T-helper 2 cell (primary cell): ENCODE measurements at regions not wholly inside any gene's neighbourhood (a gene's known extent, or its start where the extent isn't known, plus 50 kb on each side); places are given as distances from the start of the nearest gene placed in this dataset.
"Not testable (repeated sequence)": the region's sequence is repeated elsewhere in the genome, so short reads cannot be mapped to it uniquely, and the experiment has no call there.

Source experiments
- DNase-seq, 5 experiments: peaks; one replicate each; pipeline versions ENCODE4 v3.0.0 to v3.0.0-alpha.2; 2012 to 2022

DNA sequence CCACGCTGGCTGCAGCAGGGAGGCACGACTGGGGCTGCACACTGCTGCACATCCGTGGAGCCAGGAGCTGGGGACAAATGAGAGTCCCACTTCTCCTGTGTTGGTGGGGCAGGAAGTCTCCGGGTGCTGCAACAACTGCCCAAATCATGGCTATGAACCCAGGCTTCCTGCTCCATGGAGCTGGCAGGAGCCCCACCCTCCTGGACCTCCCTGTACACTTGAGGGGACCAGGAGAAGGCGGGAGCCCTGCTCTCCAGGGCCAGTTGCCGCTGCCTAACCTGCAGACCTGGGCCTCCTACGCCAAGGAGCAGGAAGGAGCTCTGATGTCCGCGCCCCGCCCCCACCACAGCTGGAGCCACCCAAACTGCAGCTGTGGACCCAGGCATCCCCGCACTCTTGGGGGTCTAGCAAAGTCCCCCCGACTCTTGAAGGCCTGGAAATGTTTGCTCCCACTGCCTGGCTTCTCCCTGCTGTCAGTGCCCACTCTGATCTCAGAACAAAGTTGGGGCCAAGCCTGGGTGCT lies 752.1 kb upstream of the PCDH20 start:
- no peak for DNase-seq

DNA sequence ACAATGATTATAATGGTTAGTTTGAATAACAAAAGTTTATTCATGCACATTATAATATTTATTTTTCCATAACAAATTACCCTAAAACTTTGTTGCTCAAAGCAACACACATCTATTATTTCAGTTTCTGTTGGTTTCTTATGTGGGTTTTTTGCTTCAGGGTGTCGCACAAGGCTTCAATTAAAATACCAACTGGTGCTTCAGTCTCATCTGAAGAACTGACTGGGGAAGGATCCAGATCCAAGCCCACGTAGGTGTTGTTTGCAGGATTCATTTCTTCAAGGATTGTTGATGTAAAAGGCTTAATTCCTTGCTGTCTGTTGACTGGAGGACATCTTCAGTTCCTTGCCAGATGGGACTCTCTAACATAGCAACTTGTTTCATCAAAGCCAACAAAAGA lies 747.2 kb upstream of the PCDH20 start:
- no peak for DNase-seq

DNA sequence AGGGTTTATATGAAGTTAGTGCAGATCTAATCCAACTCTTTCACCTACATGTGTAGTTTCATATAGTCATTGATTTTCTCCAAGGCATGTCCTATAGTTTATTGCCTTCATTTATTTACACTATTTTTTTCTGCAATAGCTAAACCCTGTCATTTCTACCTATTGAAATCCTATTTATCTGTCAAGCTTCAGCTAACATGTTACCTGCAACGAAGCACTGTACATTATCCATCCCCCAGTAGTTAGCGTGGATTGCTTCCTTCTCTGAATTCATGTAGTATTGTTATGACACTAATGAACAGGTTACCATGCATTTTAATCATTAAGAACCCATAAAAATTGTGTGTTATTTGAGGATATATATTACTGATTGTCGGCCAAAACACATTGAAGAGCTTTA lies 742.9 kb upstream of the PCDH20 start:
- no peak for DNase-seq

DNA sequence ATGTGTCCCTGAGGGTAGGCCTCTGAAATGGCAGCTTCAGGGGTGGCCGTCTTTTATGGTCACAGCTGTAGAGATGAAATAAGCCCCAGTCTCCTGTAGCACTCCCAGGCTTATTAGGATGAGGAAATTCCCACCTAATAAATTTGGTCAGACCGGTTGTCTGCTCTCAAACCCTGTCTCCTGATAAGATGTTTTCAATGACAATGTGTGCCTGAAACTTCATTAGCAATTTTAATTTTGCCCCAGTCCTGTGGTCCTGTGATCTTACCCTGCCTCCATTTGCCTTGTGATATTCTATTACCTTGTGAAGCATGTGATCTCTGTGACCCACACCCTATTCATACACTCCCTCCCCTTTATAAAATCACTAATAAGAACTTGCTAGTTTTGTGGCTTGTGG lies 736.1 kb upstream of the PCDH20 start:
- not testable (repeated sequence) for DNase-seq

DNA sequence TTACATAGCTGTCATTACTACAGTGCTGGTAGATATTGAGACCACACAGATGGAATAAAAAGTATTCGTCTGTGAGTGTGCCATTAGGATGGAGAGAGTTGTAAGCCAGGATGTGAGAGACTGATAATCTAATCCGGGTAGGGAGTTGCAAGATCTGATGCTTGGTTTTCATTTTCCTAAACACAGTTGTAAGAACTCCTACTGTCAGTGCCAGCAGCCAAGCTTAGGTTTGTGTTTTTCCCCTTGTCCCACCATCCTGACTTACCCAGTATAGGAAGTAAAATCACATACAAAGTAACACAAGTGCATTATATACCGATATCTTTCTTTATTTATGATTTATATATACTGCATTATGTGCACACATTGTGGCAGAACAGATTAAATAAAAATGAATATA lies 726.4 kb upstream of the PCDH20 start:
- DNase-seq: no peak

DNA sequence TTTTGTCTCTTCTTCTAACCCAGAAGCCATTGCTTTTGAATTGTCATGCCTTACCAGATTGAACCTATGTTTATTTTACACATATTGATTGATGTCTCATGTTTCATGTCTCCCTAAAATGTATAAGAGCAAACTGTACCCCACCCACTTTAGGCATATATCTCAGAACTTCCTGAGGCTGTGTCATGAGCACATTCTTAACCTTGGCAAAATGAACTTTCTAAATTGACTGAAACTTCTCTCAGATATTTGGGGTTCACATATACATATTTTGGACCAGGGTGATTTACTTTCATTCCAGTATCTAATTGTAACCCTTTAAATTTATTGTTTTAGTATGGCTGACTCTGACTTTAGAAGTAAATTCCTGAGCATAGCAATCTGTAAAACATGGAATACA lies 723.9 kb upstream of the PCDH20 start:
- DNase-seq: no peak

DNA sequence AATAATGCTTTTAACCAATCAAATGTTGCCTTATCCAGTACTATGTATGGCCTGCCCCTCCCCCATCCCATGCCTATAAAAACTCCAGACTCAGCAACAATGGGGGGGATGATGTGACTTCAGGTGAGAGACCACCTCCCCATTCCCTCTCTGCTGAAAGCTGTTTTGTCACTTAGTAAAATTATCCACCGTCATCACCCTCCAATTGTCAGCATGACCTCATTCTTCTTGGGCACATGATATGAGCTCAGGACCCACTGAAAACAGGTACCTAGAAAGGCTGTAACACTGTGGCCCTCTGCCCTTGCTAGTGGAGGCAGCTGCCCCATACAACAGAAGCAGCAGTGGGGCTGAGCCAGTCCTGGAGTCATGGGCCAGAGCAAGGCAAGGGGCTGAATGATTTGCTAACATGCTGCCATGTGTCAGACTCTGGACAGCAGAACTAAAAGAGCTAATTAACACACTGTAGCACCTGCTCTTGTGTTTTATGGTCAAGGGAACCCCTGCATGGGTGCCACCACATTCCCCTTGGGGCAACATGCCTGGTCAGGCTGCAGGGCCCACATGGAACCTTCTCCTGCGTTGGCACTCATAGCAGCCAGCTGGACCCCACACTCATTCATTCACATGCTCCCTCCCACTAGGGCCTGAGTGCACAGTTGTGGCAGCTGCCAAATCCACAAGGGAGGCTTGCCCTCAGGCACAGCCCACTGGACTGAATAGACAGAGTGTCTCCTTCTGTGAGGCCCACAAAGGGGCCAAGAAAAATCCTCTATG lies 722.2 kb upstream of the PCDH20 start:
- no peak for DNase-seq

DNA sequence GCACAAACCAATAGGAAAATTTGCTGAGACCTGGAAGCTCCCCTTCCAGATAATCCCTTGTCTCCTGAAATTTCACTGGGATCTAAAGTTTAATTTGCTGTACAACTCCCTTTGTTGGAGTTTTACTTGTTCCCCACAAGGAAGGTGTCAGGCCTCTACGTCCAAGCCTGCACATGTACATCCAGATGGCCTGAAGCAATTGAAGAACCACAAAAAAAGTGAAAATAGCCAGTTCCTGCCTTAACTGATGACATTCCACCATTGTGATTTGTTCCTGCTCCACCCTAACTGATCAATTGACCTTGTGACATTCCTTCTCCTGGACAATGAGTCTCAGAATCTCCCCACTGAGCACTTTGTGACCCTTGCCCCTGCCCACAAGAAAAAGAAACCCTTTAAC lies 716.0 kb upstream of the PCDH20 start:
- no peak for DNase-seq

DNA sequence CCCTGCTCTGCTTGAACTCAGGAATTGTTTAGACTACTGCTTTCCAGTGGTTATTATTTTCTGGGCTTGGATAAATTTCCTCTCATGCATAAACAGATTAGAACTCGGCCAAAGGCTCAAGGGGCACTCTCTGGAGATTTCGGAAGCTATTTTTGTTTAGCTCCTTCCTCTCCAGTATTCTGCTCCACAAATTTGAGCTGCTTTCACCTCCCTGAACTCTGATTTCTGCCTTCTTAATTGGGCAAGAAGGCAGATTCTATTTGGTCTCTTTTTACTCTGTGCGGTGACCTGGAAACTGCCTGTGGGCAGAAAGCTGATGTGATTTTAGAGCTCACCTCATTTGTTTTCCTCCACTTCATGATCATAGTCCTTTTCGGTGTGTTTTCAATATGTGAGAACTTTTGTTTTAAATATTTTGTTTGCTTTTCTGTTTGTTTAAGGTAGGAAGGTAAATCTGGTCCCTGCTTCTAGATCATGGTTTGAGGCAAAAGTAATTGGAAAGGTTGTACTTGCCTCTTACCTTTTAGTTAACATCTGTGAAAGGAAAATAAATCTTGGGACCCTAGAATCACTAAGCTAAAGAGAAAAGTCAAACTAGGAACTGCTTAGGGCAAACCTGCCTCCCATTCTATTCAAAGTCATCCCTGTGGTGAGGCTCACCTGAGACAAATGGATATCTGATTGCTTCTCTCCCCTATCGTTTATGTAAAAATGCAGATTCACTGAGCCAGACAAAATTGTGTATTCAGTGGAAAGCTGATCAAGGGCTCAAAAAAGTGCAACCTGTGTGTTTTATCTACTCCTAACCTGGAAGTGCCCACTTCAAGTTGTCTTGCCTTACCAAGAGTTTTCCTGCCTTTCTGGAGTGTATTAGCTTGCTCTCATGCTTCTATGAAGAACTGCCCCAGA lies 714.7 kb upstream of the PCDH20 start:
- no peak for DNase-seq

DNA sequence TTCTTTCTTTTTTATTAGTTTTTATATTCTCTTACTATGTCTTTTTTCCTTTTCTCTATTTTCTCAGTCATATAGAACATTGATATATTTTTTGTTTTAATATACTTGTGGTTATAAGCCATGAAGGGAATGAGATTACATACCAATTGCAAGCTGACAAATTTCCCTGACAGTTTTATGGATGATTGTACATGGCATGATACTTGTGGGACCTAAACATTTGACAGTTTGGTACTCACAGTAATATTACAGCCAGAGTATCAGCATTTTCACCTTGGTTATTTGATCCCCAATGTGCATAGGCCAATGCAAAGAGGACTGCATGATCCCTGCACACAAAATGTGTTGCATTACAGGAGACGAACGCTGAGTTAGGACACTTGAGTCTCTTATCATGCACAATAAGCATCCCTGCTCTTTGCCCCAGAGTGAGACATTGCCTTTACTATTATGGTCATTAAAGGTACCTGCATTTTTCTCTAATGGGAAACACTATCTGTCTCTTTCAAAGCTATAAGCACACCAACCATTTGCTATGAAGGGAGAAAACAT lies 713.4 kb upstream of the PCDH20 start:
- DNase-seq: no peak

DNA sequence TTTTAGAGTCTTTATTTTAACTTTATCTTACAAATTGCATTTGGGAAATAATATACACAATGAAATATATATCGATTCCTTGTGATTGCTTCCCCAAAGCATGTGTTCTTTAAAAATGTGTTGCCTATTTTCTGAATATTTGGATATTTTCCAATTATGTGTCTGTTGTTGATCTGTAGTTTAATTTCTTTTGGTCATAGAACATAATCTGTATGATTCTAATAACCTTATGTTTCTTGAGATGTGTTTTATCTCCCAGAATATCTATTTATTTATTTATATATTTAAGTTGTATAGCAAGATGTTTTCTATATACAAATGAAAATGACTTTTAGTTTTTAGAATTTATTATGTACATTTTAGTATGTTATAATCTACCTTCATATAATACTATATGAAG lies 710.8 kb upstream of the PCDH20 start:
- DNase-seq: no peak

DNA sequence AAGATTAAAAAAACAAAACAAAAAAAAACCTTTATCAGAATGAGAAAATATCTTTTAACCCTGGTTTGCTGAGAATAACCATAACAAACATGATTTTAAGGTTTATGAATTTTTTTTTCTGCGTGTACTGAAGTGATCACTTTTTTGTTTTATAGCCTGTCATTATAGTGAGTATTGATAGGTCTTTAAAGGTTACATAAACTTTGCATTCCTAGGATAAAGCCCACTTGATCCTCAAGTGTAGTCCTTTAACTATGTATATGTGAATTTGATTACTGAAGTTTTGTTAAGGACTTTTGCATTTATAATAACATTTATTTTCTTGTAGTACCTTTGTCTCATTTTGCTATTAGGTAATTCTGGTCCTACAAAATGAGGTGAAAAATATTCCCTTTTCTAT lies 709.8 kb upstream of the PCDH20 start:
- DNase-seq: no peak

DNA sequence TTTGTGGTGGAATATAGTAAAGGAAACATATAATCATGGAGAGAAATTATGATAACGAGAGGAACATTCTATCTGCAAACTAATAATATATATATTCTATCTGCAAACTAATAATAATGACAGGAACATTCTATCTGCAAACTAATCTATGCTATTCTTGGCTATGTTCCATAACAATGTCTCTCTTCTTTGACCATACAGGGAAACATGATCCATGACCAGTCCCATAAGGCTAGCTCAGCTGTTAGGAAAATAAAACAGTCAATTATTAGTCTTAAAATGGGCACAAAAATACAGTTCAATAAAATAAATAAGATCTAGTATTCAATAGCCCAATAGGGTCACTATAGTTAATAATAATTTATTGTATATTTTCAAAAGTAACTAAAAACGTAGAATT lies 707.8 kb upstream of the PCDH20 start:
- DNase-seq: no peak

DNA sequence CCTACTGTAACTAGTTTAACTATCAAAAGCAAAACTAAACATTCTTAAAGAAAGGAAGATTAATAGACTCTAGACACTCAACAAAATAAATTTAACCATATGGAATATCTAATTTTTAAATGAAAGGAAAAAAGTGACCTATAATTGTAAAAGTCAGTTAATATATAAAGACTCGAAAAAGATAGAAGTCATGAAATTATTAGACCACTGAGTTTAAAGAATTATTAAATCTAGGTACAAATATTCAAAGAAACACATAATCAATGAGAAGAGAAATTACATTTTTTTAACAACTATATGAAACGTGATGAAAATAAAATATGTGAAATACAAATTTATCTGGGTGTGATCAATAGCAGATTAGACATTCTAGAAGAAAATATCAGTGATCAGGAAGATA lies 706.8 kb upstream of the PCDH20 start:
- no peak for DNase-seq

DNA sequence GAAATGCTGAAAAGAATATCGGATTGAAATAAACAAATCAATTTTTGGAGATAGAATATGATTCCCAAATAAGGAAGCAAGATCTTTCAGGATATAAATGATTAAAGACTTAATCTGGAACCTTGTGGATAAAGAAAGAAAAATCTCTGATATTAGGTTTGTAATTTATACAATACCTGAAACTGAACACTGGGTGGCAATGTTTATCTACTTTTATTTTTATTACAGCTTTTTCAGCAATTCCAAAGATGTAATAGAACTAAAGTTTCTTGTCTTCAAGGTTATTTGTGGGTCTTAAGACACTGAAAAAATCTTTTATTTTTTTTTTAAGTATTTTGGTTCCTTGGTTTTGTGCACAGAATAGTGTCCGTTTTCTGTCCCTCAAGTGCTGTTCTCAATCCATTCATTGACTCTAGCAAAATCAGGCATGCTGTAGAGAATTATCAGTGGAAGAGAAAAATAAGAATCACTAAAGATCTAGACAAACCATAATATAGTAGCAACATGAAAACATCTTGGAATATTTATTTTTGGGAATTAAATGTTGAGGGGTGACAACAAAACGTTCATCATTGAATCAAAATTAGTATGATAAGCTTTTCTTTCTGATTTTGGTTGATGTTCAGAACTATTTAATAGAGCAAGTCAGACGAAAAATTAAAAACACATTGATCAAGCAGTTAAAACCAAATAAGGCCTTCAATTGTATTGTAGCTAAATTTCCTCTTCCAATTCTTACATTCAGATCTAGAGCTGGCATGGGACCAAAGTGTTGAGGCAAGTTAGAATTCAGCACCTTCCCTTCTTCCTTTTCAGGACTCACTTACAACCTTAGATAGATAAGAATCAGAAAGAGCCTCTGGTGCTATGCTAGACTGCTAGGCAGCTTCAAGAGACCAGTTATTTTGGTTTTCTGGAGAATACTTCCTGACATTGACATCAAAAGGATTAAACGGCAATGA lies 704.4 kb upstream of the PCDH20 start:
- DNase-seq: no peak

DNA sequence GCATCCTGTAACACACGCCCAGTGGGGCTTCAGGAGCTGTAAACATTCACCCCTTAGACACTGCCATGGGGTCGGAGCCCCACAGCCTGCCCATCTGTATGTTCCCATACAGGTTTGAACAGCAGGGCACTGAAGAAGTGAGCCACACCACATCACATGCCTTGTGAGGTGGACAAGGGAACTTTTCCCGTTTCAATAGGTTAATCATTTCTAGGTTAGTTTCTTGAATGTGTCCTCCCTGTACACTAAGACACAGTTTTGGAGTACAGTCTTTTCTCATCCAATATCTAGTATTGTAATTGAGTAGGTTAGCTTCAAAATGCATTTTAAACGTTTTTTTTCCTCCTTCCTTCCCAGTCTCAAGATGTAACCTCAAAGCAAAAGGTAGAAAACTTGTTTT lies 700.2 kb upstream of the PCDH20 start:
- no peak for DNase-seq

DNA sequence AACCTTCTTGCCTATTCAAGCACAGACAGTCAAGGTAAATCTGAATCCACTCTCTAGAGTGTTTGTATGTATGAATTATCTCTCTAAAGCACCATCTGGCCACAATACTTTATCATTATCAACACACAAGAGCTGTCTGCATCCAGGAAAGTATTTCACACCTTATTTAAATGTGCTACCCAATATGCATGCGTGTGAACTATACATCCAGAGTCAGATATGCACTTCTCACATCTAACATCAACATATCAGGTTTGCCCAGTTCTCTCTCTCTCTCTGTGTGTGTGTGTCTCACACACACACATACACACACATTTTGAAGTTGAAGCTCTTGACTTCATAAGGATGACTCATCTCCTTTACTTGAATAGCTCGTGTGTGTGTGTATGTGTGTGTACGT lies 697.5 kb upstream of the PCDH20 start:
- DNase-seq: no peak

DNA sequence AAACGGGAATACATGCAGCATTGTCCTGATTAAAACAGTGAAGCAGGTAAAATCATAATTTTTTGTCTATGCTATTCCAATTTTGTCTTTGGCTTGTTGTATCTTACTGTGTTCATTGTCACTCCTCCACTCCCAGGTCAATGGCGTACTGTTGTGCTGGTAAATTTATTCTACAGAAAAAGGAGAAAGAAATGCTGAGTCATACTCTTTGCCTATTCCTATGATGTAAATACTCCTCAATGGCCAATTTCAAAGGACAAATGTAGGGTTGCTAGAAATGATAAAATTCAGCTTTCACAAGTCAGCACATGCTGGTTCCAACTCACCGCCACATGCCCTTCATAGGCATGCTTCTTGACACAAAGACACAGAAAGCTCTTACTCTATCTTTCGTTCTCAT lies 694.4 kb upstream of the PCDH20 start:
- DNase-seq: no peak

DNA sequence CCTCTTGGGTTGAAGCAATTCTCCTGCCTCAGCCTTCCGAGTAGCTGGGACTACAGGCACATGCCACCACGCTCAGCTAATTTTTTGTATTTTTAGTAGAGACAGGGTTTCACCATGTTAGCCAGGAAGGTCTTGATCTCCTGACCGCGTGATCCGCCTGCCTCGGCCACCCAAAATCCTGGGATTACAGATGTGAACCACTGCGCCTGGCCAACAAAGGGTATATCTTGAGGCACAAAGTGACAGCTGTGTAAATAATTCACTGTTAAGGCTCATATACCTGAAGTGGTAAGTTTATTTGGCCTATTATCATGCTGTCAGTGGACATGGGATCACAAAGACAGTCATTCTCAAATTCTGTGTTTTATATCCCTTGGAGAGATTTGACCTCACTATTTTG lies 688.5 kb upstream of the PCDH20 start:
- DNase-seq: not testable (repeated sequence)

DNA sequence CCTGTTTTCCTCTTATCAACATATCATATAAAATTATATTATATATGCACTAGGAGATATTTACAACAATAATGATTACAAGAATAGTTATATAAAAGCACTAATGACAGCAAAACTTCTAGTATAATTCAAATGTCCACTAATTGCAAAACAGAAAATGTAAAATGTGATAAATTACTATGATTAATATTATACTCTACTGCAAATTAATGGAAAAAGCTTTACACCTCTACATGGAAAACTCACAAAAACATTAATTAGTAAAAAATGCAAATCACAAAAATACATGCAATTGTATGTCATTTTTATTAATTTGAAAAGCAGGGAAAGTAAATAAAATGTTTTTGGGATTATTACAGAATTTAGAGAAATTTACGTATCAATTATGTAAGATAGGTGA lies 681.0 kb upstream of the PCDH20 start:
- DNase-seq: no peak

DNA sequence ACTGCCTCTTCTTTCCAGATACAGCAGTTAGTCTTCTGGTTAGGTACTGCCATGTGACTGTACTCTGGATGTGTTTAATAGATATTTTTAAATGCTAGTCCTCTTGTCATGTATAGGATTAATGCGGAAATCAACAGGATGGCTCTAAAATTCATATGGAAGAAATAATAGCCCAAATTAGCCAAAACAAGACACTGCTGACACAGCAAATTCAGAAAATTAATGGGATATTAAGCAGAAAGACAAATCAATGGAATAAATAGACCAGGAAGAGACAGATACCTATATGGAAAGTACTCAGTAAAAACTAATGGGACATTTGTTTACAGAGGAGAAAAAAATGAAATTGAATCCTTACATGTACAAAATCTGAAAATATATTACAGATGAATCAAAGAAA lies 679.3 kb upstream of the PCDH20 start:
- no peak for DNase-seq

DNA sequence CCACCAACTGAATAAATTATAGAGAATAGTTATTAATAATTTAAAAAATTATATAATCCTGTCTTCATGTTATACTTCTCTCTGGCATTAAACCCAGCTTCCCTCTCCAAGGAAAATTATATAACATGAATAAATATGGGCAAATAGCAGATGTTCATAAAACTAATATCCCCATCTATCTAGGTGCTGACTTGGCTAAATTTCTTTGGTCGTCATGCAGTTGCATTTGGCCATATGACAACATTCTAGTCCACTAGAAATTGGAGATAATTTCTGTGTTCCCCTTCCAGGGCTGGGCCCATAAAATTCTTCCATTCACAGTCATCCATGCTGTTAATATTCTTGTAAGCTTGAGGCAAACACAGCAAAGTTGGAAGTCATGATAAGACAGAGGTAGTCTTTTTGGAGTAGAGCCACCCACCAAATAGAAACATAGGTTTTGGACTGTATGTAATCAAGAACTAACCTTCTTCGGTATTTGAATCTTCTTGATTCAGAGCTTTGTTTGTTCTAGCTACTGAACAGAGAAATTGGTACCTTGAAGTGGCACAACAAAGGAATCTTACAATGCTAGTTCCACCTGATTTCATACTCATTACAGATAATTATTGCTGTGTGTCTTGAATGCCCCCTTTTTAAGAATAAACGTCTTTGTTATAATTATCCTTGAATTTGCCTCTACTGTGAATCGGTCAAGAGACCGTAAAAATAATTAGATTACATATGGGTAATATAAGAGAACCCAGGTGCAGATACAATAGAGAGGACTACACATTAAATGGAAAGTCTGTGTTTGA lies 678.5 kb upstream of the PCDH20 start:
- DNase-seq: no peak
